IPS-15b (cell line): ENCODE measurements at regions not wholly inside any gene's neighbourhood (a gene's known extent, or its start where the extent isn't known, plus 50 kb on each side); places are given as distances from the start of the nearest gene placed in this dataset.

Experiments used
- H3K27me3 ChIP-seq: one replicate; pipeline ENCODE4 v1.6.1; 2013; ENCODE audit warnings: low read length; ENCODE audit not compliant: control insufficient read depth, insufficient read depth
- H3K36me3 ChIP-seq: one replicate; pipeline ENCODE4 v1.6.1; 2013; ENCODE audit warnings: low read length; ENCODE audit not compliant: control insufficient read depth, insufficient read depth
- H3K4me1 ChIP-seq: one replicate; pipeline ENCODE4 v1.6.1; 2013; ENCODE audit warnings: mild to moderate bottlenecking, low read length; ENCODE audit not compliant: control insufficient read depth, insufficient read depth
- H3K4me3 ChIP-seq: one replicate; pipeline ENCODE4 v1.5.1; 2013; ENCODE audit warnings: low read depth, low read length
- H3K9ac ChIP-seq: one replicate; pipeline ENCODE4 v1.6.1; 2013; ENCODE audit warnings: low read depth, mild to moderate bottlenecking, low read length
- H3K9me3 ChIP-seq: one replicate; pipeline ENCODE4 v1.6.1; 2013; ENCODE audit warnings: mild to moderate bottlenecking, low read length; ENCODE audit not compliant: control insufficient read depth, insufficient read depth

- no peaks in the 10 kb centered on the region for H3K36me3 ChIP-seq
Measured at GRCh38 chr4:123455360-123455759, 58.8 kb downstream of the SPRY1 start.

GRCh38 chr4:123462007-123462406 is 65.4 kb downstream of the SPRY1 start:
- Histone ChIP-seq H3K9me3 (no peaks in the 10 kb centered on the region), H3K36me3 (no peaks in the 10 kb centered on the region), H3K4me3 (no peak overlapping the region), H3K9ac (no peak overlapping the region), H3K4me1 (no peaks in the 10 kb centered on the region), H3K27me3 (no peaks in the 10 kb centered on the region)

More at GRCh38 chr4:123455360-123455759, 58.8 kb downstream of the SPRY1 start:
- H3K4me3 ChIP-seq = no peak overlapping the region
- H3K4me1 ChIP-seq = no peaks in the 10 kb centered on the region
- no peaks in the 10 kb centered on the region for H3K9me3 ChIP-seq
- H3K9ac ChIP-seq = no peak overlapping the region
- no peaks in the 10 kb centered on the region for H3K27me3 ChIP-seq

DNA sequence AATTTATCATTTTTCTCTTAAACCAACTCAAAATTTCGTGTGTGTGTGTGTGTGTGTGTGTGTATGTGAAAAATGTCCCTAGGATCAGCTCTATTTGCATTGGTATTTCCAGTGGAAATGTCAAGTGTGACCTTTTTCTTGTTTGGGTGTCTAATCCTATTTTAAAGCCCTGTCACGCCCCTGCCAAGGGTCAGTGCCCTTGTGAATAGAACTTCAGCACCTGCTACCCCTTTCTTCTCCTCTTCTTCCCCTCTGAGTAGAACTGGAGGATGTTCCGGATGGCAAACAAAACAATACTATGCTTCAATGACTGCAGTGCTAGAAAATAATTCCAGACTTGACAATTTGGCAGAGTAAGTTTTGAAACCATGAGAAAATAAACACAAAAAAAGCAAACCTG is 67.3 kb downstream of the SPRY1 start:
- H3K4me3 ChIP-seq = no peak overlapping the region
- no peaks in the 10 kb centered on the region for H3K36me3 ChIP-seq
- H3K27me3 ChIP-seq = no peaks in the 10 kb centered on the region
- no peak overlapping the region for H3K9ac ChIP-seq
- no peaks in the 10 kb centered on the region for H3K4me1 ChIP-seq
- H3K9me3 ChIP-seq = no peaks in the 10 kb centered on the region

- no peaks in the 10 kb centered on the region for H3K36me3 ChIP-seq
- H3K27me3 ChIP-seq = no peaks in the 10 kb centered on the region
- H3K9ac ChIP-seq = no peak overlapping the region
- no peaks in the 10 kb centered on the region for H3K4me1 ChIP-seq
- no peak overlapping the region for H3K4me3 ChIP-seq
- no peaks in the 10 kb centered on the region for H3K9me3 ChIP-seq
Measured at GRCh38 chr4:123465416-123465815, 68.8 kb downstream of the SPRY1 start.

- Histone ChIP-seq H3K4me3 (no peak overlapping the region), H3K9ac (no peak overlapping the region), H3K9me3 (no peaks in the 10 kb centered on the region), H3K27me3 (no peaks in the 10 kb centered on the region), H3K4me1 (no peaks in the 10 kb centered on the region), H3K36me3 (no peaks in the 10 kb centered on the region)
Measured at GRCh38 chr4:123466080-123466785, 69.6 kb downstream of the SPRY1 start.

GRCh38 chr4:123468479-123469031 is 72.0 kb downstream of the SPRY1 start:
- Histone ChIP-seq H3K4me1 (no peaks in the 10 kb centered on the region), H3K9me3 (no peaks in the 10 kb centered on the region), H3K36me3 (no peaks in the 10 kb centered on the region), H3K27me3 (no peaks in the 10 kb centered on the region), H3K9ac (no peak overlapping the region), H3K4me3 (no peak overlapping the region)

GRCh38 chr4:123469245-123469644 is 72.7 kb downstream of the SPRY1 start:
- no peak overlapping the region for H3K4me3 ChIP-seq
- no peaks in the 10 kb centered on the region for H3K9me3 ChIP-seq
- no peak overlapping the region for H3K9ac ChIP-seq
- H3K36me3 ChIP-seq = no peaks in the 10 kb centered on the region
- no peaks in the 10 kb centered on the region for H3K4me1 ChIP-seq
- no peaks in the 10 kb centered on the region for H3K27me3 ChIP-seq

DNA sequence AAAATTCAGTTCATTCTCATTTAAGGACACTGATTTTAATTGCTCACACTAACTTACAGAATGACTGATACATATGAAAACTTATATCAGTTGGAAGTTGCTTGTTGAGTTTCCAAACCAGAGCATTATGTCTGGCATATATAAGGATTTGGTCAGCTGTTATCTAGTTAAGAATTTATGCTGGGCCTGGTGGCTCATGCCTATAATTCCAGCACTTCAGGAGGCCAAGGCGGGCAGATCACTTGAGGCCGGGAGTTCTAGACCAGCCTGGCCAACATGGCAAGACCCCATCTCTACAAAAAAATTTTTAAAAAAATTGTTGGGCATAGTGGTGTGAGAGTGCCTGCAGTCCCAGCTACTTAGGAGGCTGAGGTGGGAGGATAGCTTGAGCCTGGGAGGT is 73.1 kb downstream of the SPRY1 start:
- Histone ChIP-seq H3K27me3 (no peaks in the 10 kb centered on the region), H3K9me3 (no peaks in the 10 kb centered on the region), H3K36me3 (no peaks in the 10 kb centered on the region), H3K4me1 (no peaks in the 10 kb centered on the region), H3K9ac (no peak overlapping the region), H3K4me3 (no peak overlapping the region)

DNA sequence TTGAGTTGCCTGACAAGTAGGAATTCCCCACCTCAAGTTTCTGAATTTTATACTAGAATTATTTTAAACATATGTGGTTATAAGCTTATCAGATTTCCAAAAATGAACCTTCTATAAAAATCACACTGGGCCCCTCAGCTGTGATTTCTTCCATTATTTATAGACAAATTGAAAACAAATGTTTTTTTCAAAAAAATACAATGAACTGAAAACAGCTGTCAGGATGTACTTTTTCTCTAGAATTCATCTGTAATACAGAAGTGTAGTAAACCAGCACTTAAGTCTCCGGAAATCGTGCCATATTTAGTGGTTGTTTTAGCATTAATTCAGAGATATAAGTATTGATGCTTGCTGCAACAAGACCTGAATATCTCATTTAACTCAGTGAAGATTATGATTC is 74.0 kb downstream of the SPRY1 start:
- Histone ChIP-seq H3K36me3 (no peaks in the 10 kb centered on the region), H3K9me3 (no peaks in the 10 kb centered on the region), H3K27me3 (no peaks in the 10 kb centered on the region), H3K4me1 (no peaks in the 10 kb centered on the region), H3K9ac (no peak overlapping the region), H3K4me3 (no peak overlapping the region)

GRCh38 chr4:123471655-123472369 is 75.2 kb downstream of the SPRY1 start:
- Histone ChIP-seq H3K36me3 (no peaks in the 10 kb centered on the region), H3K27me3 (no peaks in the 10 kb centered on the region), H3K9me3 (no peaks in the 10 kb centered on the region), H3K4me1 (no peaks in the 10 kb centered on the region), H3K4me3 (no peak overlapping the region), H3K9ac (no peak overlapping the region)

DNA sequence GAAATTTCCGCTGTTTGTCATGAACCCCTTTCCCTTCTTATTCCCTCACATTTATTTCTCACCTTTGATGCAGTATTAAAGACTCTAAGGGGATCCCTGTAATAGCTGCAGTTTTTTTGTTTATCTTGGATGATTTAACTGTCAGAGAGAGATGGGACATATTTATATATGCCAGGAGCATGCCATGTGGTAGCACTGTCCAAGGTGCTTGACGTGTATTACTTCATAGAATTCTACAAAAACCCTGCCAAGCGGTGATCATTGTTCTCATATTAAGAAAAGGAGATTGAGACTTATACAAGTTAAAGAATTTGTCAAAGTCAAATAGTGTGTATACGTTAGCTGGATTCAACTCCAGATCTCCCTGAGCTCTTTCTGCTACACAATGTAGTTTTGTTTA is 78.2 kb downstream of the SPRY1 start:
- no peak overlapping the region for H3K4me3 ChIP-seq

GRCh38 chr4:123476089-123476488 is 79.5 kb downstream of the SPRY1 start:
- no peaks in the 10 kb centered on the region for H3K9me3 ChIP-seq
- H3K36me3 ChIP-seq = no peaks in the 10 kb centered on the region
- peaks cover 9% of the 10 kb centered on the region for H3K4me1 ChIP-seq
- no peak overlapping the region for H3K9ac ChIP-seq
- H3K4me3 ChIP-seq = no peak overlapping the region
- H3K27me3 ChIP-seq = no peaks in the 10 kb centered on the region

More for the DNA sequence above, 78.2 kb downstream of the SPRY1 start:
- Histone ChIP-seq H3K27me3 (no peaks in the 10 kb centered on the region), H3K9ac (no peak overlapping the region), H3K36me3 (no peaks in the 10 kb centered on the region), H3K9me3 (no peaks in the 10 kb centered on the region), H3K4me1 (peaks cover 7% of the 10 kb centered on the region)
